ENCODE measurements at regions not wholly inside any gene's neighbourhood (a gene's known extent, or its start where the extent isn't known, plus 50 kb on each side); places are given as distances from the start of the nearest gene placed in this dataset.

GRCh38 chr10:114714281-114714741, 56.2 kb upstream of the ABLIM1 start:
- TF ChIP-seq EZH2 (IDR thresholded peaks at IDR 0.05; ENCODE audit: borderline replicate concordance, low read length) (no peak), CTCF (IDR thresholded peaks at IDR 0.05; ENCODE audit: low read length) (no peak)

All from OCI-LY1 (cell line).